OCI-LY1 (cell line): ENCODE measurements at regions not wholly inside any gene's neighbourhood (a gene's known extent, or its start where the extent isn't known, plus 50 kb on each side); places are given as distances from the start of the nearest gene placed in this dataset.

Experiments
- H2AFZ ChIP-seq: fragments of 200-600 bp; sonication (generic), shearing (Covaris generic); 2 replicates; pipeline ENCODE4 v1.6.0; 2014; ENCODE audit warnings: antibody characterized with exemption, mild to moderate bottlenecking, low read length
- H3F3A ChIP-seq: fragments of 200-600 bp; sonication (generic), shearing (Covaris generic); 2 replicates; pipeline ENCODE4 v1.6.0; 2014; ENCODE audit warnings: mild to moderate bottlenecking, antibody characterized with exemption, low read length, moderate library complexity; ENCODE audit not compliant: insufficient read depth
- H3K27ac ChIP-seq: fragments of 200-600 bp; sonication (generic); 2 replicates; pipeline ENCODE4 v1.5.1; 2014; ENCODE audit warnings: low read length, mixed run types, mild to moderate bottlenecking, low read depth; ENCODE audit not compliant: poor library complexity, severe bottlenecking
- H3K27me3 ChIP-seq: fragments of 200-600 bp; sonication (generic); 2 replicates; pipeline ENCODE4 v1.6.0; 2014; ENCODE audit warnings: antibody characterized with exemption, mild to moderate bottlenecking, low read length, moderate library complexity; ENCODE audit not compliant: insufficient read depth
- H3K36me3 ChIP-seq: fragments of 200-600 bp; sonication (generic); 2 replicates; pipeline ENCODE4 v1.6.1; 2014; ENCODE audit warnings: mild to moderate bottlenecking, antibody characterized with exemption, low read length, moderate library complexity, mixed read lengths; ENCODE audit not compliant: insufficient read depth
- H3K4me1 ChIP-seq: fragments of 200-600 bp; sonication (generic); 2 replicates; pipeline ENCODE4 v1.5.1; 2014; ENCODE audit warnings: mild to moderate bottlenecking, low read length, moderate library complexity; ENCODE audit not compliant: insufficient read depth, severe bottlenecking
- H3K4me2 ChIP-seq: fragments of 200-600 bp; sonication (generic), shearing (Covaris generic); 2 replicates; pipeline ENCODE4 v1.6.1; 2014; ENCODE audit warnings: low read length
- H3K4me3 ChIP-seq: fragments of 200-600 bp; sonication (generic); 2 replicates; pipeline ENCODE4 v1.5.1; 2014; ENCODE audit warnings: low read length, low read depth, mild to moderate bottlenecking, mixed read lengths; ENCODE audit not compliant: poor library complexity, severe bottlenecking
- H3K79me2 ChIP-seq: fragments of 200-600 bp; shearing (Covaris generic); 2 replicates; pipeline ENCODE4 v1.6.1; 2016; ENCODE audit warnings: mixed run types, low read length, mixed read lengths; ENCODE audit not compliant: insufficient read depth
- H3K9ac ChIP-seq: fragments of 200-600 bp; sonication (generic), shearing (Covaris generic); 2 replicates; pipeline ENCODE4 v1.6.1; 2014; ENCODE audit warnings: mild to moderate bottlenecking, low read length, mixed read lengths
- H3K9me2 ChIP-seq: fragments of 200-600 bp; sonication (generic), shearing (Covaris generic); 2 replicates; pipeline ENCODE4 v1.6.1; 2014; ENCODE audit warnings: low read depth, mild to moderate bottlenecking, low read length, mixed read lengths
- H3K9me3 ChIP-seq: fragments of 200-600 bp; shearing (Covaris generic); 2 replicates; pipeline ENCODE4 v1.6.1; 2014; ENCODE audit warnings: low read length, mixed read lengths
- H4K20me1 ChIP-seq: fragments of 200-600 bp; sonication (generic), shearing (Covaris generic); 2 replicates; pipeline ENCODE4 v1.6.0; 2016; ENCODE audit warnings: mild to moderate bottlenecking, low read length; ENCODE audit not compliant: insufficient read depth
- EZH2 ChIP-seq: fragments of 200-600 bp; sonication (generic), shearing (Covaris generic); IDR thresholded peaks from 2 replicates; pipeline ENCODE4 v1.8.0; 2017; ENCODE audit warnings: borderline replicate concordance, mixed run types, mild to moderate bottlenecking, antibody characterized with exemption, low read length, moderate library complexity, mixed read lengths
- TF ChIP-seq, protein P1 (sequence below): fragments of 200-600 bp; sonication (generic), shearing (Covaris generic); IDR thresholded peaks from 2 replicates; pipeline ENCODE4 v1.5.1; 2017; ENCODE audit warnings: mild to moderate bottlenecking, antibody characterized with exemption, low read length, moderate library complexity, mixed read lengths

GRCh38 chr13:99663908-99664307 is 162.6 kb downstream of the TM9SF2 start:
- no peaks in the 10 kb centered on the region for H3K36me3 ChIP-seq
- no peak overlapping the region for H2AFZ ChIP-seq
- no peak overlapping the region for H3K4me2 ChIP-seq
- TF ChIP-seq, protein P1, sequence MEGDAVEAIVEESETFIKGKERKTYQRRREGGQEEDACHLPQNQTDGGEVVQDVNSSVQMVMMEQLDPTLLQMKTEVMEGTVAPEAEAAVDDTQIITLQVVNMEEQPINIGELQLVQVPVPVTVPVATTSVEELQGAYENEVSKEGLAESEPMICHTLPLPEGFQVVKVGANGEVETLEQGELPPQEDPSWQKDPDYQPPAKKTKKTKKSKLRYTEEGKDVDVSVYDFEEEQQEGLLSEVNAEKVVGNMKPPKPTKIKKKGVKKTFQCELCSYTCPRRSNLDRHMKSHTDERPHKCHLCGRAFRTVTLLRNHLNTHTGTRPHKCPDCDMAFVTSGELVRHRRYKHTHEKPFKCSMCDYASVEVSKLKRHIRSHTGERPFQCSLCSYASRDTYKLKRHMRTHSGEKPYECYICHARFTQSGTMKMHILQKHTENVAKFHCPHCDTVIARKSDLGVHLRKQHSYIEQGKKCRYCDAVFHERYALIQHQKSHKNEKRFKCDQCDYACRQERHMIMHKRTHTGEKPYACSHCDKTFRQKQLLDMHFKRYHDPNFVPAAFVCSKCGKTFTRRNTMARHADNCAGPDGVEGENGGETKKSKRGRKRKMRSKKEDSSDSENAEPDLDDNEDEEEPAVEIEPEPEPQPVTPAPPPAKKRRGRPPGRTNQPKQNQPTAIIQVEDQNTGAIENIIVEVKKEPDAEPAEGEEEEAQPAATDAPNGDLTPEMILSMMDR: no peak
- no peak for TF ChIP-seq EZH2
- no peaks in the 10 kb centered on the region for H3F3A ChIP-seq
- no peaks in the 10 kb centered on the region for H3K9me2 ChIP-seq
- H4K20me1 ChIP-seq: 0 out of 2 replicates have a peak, but pooled peaks cover 3% of the 10 kb centered on the region
- H3K4me3 ChIP-seq: no peak overlapping the region
- no peak overlapping the region for H3K27ac ChIP-seq
- H3K9me3 ChIP-seq: no peaks in the 10 kb centered on the region
- H3K4me1 ChIP-seq: no peaks in the 10 kb centered on the region
- H3K79me2 ChIP-seq: no peaks in the 10 kb centered on the region
- H3K9ac ChIP-seq: no peak overlapping the region
- no peaks in the 10 kb centered on the region; the same call in 1 of the 2 replicates for H3K27me3 ChIP-seq

- no peak for TF ChIP-seq EZH2
- TF ChIP-seq, protein P1: no peak
- H3K9ac ChIP-seq: no peak overlapping the region
- H3K4me3 ChIP-seq: no peak overlapping the region
- no peak overlapping the region for H3K27ac ChIP-seq
- no peaks in the 10 kb centered on the region; the same call in 1 of the 2 replicates for H3K27me3 ChIP-seq
- H3K79me2 ChIP-seq: no peaks in the 10 kb centered on the region
- H3K9me3 ChIP-seq: no peaks in the 10 kb centered on the region
- H3K36me3 ChIP-seq: no peaks in the 10 kb centered on the region
- 0 out of 2 replicates have a peak, but pooled peaks cover 3% of the 10 kb centered on the region for H4K20me1 ChIP-seq
- H2AFZ ChIP-seq: no peak overlapping the region
- H3K9me2 ChIP-seq: no peaks in the 10 kb centered on the region
- no peak overlapping the region for H3K4me2 ChIP-seq
- no peaks in the 10 kb centered on the region for H3F3A ChIP-seq
- H3K4me1 ChIP-seq: no peaks in the 10 kb centered on the region
Measured at GRCh38 chr13:99663185-99663825, 162.0 kb downstream of the TM9SF2 start.

- Histone ChIP-seq H3K9ac (no peak overlapping the region), H2AFZ (no peak overlapping the region), H3K79me2 (no peaks in the 10 kb centered on the region), H3F3A (no peaks in the 10 kb centered on the region), H3K9me2 (no peaks in the 10 kb centered on the region), H3K4me3 (no peak overlapping the region), H4K20me1 (0 out of 2 replicates have a peak, but pooled peaks cover 3% of the 10 kb centered on the region), H3K36me3 (no peaks in the 10 kb centered on the region), H3K9me3 (no peaks in the 10 kb centered on the region), H3K27ac (no peak overlapping the region), H3K27me3 (no peaks in the 10 kb centered on the region; the same call in none of the 2 replicates), H3K4me2 (no peak overlapping the region), H3K4me1 (no peaks in the 10 kb centered on the region)
- TF ChIP-seq EZH2: no peak
- TF ChIP-seq, protein P1: no peak
Measured at GRCh38 chr13:99662678-99663077, 161.4 kb downstream of the TM9SF2 start.
